Neuronal stem cell (in vitro differentiated cells): ENCODE measurements at regions not wholly inside any gene's neighbourhood (a gene's known extent, or its start where the extent isn't known, plus 50 kb on each side); places are given as distances from the start of the nearest gene placed in this dataset.

Experiments used
- DNase-seq: peaks from one replicate; pipeline ENCODE4 v3.0.0-alpha.2; 2013; ENCODE audit warnings: low spot score
- H2AFZ ChIP-seq: one replicate; pipeline ENCODE4 v1.6.1; 2013; ENCODE audit warnings: mild to moderate bottlenecking, low read length, inconsistent platforms
- H2AK5ac ChIP-seq: 2 replicates; pipeline ENCODE4 v1.6.1; 2013; ENCODE audit warnings: low read depth, mild to moderate bottlenecking, inconsistent platforms, low read length, moderate library complexity, mixed read lengths
- H2BK120ac ChIP-seq: 2 replicates; pipeline ENCODE4 v1.6.1; 2013; ENCODE audit warnings: low read depth, mild to moderate bottlenecking, inconsistent platforms, low read length, moderate library complexity, mixed read lengths
- H2BK12ac ChIP-seq: one replicate; pipeline ENCODE4 v1.6.1; 2013; ENCODE audit warnings: low read length, inconsistent platforms
- H2BK15ac ChIP-seq: 2 replicates; pipeline ENCODE4 v1.6.1; 2013; ENCODE audit warnings: mild to moderate bottlenecking, low read length, inconsistent platforms, mixed read lengths
- H2BK5ac ChIP-seq: one replicate; pipeline ENCODE4 v1.6.1; 2013; ENCODE audit warnings: inconsistent platforms, mild to moderate bottlenecking, low read length, moderate library complexity
- H3K14ac ChIP-seq: one replicate; pipeline ENCODE4 v1.6.1; 2013; ENCODE audit warnings: low read length, inconsistent platforms
- H3K18ac ChIP-seq: 2 replicates; pipeline ENCODE4 v1.6.1; 2013; ENCODE audit warnings: low read length, inconsistent platforms
- H3K23ac ChIP-seq: 2 replicates; pipeline ENCODE4 v1.6.1; 2013; ENCODE audit warnings: low read depth, mild to moderate bottlenecking, mixed read lengths, low read length, inconsistent platforms; ENCODE audit not compliant: poor library complexity
- H3K27ac ChIP-seq: replicated peaks from 3 replicates; pipeline ENCODE4 v1.5.1; 2013; ENCODE audit warnings: low read length, inconsistent platforms
- H3K27me3 ChIP-seq, 3 experiments: 2 replicates each; pipeline ENCODE4 v1.6.1; 2013; ENCODE audit warnings: low read length in 3 of 3, mild to moderate bottlenecking in 2 of 3, inconsistent platforms in 1 of 3, low read depth in 1 of 3, mixed read lengths in 1 of 3, moderate library complexity in 1 of 3; ENCODE audit not compliant: control insufficient read depth in 3 of 3, insufficient read depth in 3 of 3
- H3K36me3 ChIP-seq, 2 donors: replicated peaks in 1 of 2; 2 replicates each; pipeline ENCODE4 v1.6.1; 2013; ENCODE audit warnings: low read length in 2 of 2; ENCODE audit not compliant: control insufficient read depth in 2 of 2, insufficient read depth in 2 of 2
- H3K4ac ChIP-seq: 2 replicates; pipeline ENCODE4 v1.6.1; 2013; ENCODE audit warnings: inconsistent platforms, mild to moderate bottlenecking, low read length, moderate library complexity
- H3K4me1 ChIP-seq, 2 donors: 1 replicate in 1 of 2; 2 replicates in 1 of 2; pipeline ENCODE4 v1.6.1; 2013; ENCODE audit warnings: low read length in 2 of 2, low read depth in 1 of 2; ENCODE audit not compliant: control insufficient read depth in 2 of 2, insufficient read depth in 1 of 2
- H3K4me2 ChIP-seq: one replicate; pipeline ENCODE4 v1.6.1; 2013; ENCODE audit warnings: mild to moderate bottlenecking, low read length, inconsistent platforms; ENCODE audit not compliant: insufficient read depth, poor library complexity, severe bottlenecking
- H3K4me3 ChIP-seq, 2 donors: 2 replicates each; pipeline ENCODE4 v1.5.1; 2013; ENCODE audit warnings: low read length in 2 of 2, mild to moderate bottlenecking in 2 of 2, inconsistent platforms in 1 of 2, moderate library complexity in 1 of 2
- H3K79me1 ChIP-seq: one replicate; pipeline ENCODE4 v1.6.1; 2013; ENCODE audit warnings: low read depth, mild to moderate bottlenecking, inconsistent platforms, low read length, moderate library complexity
- H3K9ac ChIP-seq: one replicate; pipeline ENCODE4 v1.6.1; 2013; ENCODE audit warnings: mild to moderate bottlenecking, low read depth, low read length, inconsistent platforms; ENCODE audit not compliant: poor library complexity
- H3K9me3 ChIP-seq, 2 donors: replicated peaks in 1 of 2; 2 replicates each; pipeline versions ENCODE3 to v1.6.1; 2013; ENCODE audit warnings: low read length in 2 of 2, mild to moderate bottlenecking in 2 of 2, inconsistent platforms in 1 of 2, low read depth in 1 of 2, mixed read lengths in 1 of 2, moderate library complexity in 1 of 2; ENCODE audit not compliant: control insufficient read depth in 2 of 2, insufficient read depth in 1 of 2
- H4K8ac ChIP-seq: one replicate; pipeline ENCODE4 v1.6.1; 2013; ENCODE audit warnings: low read depth, mild to moderate bottlenecking, inconsistent platforms, low read length, moderate library complexity
- H4K91ac ChIP-seq: one replicate; pipeline ENCODE4 v1.6.1; 2013; ENCODE audit warnings: low read length, low read depth, mild to moderate bottlenecking, inconsistent platforms; ENCODE audit not compliant: poor library complexity
- WGBS, 2 donors: extraction: QIAGEN DNeasy Blood & Tissue Kit; methylation state at CpG; one replicate each; pipeline ENCODE4 v1.1.7; 2013; ENCODE audit warnings: missing lambda C conversion rate in 2 of 2, mixed read lengths in 1 of 2; ENCODE audit not compliant: insufficient read length in 2 of 2, insufficient replicate concordance in 1 of 2; ENCODE audit errors: extremely low coverage in 2 of 2; 5-methylcytosine and 5-hydroxymethylcytosine counted together

GRCh38 chr14:84859116-84859515 is 670.8 kb upstream of the FLRT2 start:
- H3K79me1 ChIP-seq: no peaks in the 10 kb centered on the region
- H4K91ac ChIP-seq: no peak overlapping the region
- no peak overlapping the region for H2BK12ac ChIP-seq
- H3K18ac ChIP-seq: no peak overlapping the region
- no peak overlapping the region for H2AFZ ChIP-seq
- H2BK120ac ChIP-seq: no peak overlapping the region
- no peaks in the 10 kb centered on the region for H3K36me3 ChIP-seq
- no peak overlapping the region for H2BK5ac ChIP-seq
- peaks cover 0 to 2% of the 10 kb centered on the region in 2 donors for H3K9me3 ChIP-seq
- no peak overlapping the region for H3K4me2 ChIP-seq
- no peak overlapping the region for H2BK15ac ChIP-seq
- no peak overlapping the region for H3K4me3 ChIP-seq
- no peak overlapping the region for H3K4ac ChIP-seq
- H4K8ac ChIP-seq: no peak overlapping the region
- H3K14ac ChIP-seq: no peak overlapping the region
- peaks cover 0 to 1% of the 10 kb centered on the region in 2 donors for H3K4me1 ChIP-seq
- H3K9ac ChIP-seq: no peak overlapping the region
- H2AK5ac ChIP-seq: no peak overlapping the region
- no peaks in the 10 kb centered on the region for H3K27me3 ChIP-seq
- no CpG with 5 or more reads among the region's 4 CpGs for WGBS, 2 donors
- no peak overlapping the region for H3K27ac ChIP-seq
- no peak overlapping the region for H3K23ac ChIP-seq
- no peak for DNase-seq

- Histone ChIP-seq H2AFZ (no peak overlapping the region), H3K4ac (no peak overlapping the region), H3K23ac (no peak overlapping the region), H3K36me3 (no peaks in the 10 kb centered on the region), H3K14ac (no peak overlapping the region), H2BK12ac (no peak overlapping the region), H4K91ac (no peak overlapping the region), H3K4me1 (peaks cover 0 to 3% of the 10 kb centered on the region in 2 donors), H3K27ac (no peak overlapping the region), H4K8ac (no peak overlapping the region), H2BK15ac (no peak overlapping the region), H2AK5ac (no peak overlapping the region), H3K27me3 (no peaks in the 10 kb centered on the region), H2BK5ac (no peak overlapping the region), H3K9me3 (peaks cover 0 to 2% of the 10 kb centered on the region in 2 donors), H3K4me2 (no peak overlapping the region), H3K4me3 (no peak overlapping the region), H3K18ac (no peak overlapping the region), H3K79me1 (no peaks in the 10 kb centered on the region), H3K9ac (no peak overlapping the region), H2BK120ac (no peak overlapping the region)
- no peak for DNase-seq
- WGBS, 2 donors: no CpG with 5 or more reads among the region's 2 CpGs
Observed at GRCh38 chr14:84864548-84865271, 665.2 kb upstream of the FLRT2 start.

GRCh38 chr14:84871734-84872133 is 658.2 kb upstream of the FLRT2 start:
- H3K9ac ChIP-seq: no peak overlapping the region
- no peak overlapping the region for H3K23ac ChIP-seq
- no peak overlapping the region for H3K14ac ChIP-seq
- H2BK5ac ChIP-seq: no peak overlapping the region
- H2BK120ac ChIP-seq: no peak overlapping the region
- no peak for DNase-seq
- no peak overlapping the region for H2AFZ ChIP-seq
- peaks cover 0 to 3% of the 10 kb centered on the region in 2 donors for H3K4me1 ChIP-seq
- no peak overlapping the region for H2AK5ac ChIP-seq
- no peak overlapping the region for H4K91ac ChIP-seq
- H3K9me3 ChIP-seq: no peaks in the 10 kb centered on the region
- H3K27ac ChIP-seq: no peak overlapping the region
- H3K36me3 ChIP-seq: no peaks in the 10 kb centered on the region
- H2BK15ac ChIP-seq: no peak overlapping the region
- no peak overlapping the region for H3K18ac ChIP-seq
- H3K27me3 ChIP-seq: no peaks in the 10 kb centered on the region
- no peak overlapping the region for H2BK12ac ChIP-seq
- no peak overlapping the region for H3K4ac ChIP-seq
- WGBS, 2 donors: 100% methylated on average over 1 of the region's 2 CpGs
- H3K4me2 ChIP-seq: no peak overlapping the region
- H3K4me3 ChIP-seq: no peak overlapping the region
- H3K79me1 ChIP-seq: no peaks in the 10 kb centered on the region
- no peak overlapping the region for H4K8ac ChIP-seq

GRCh38 chr14:84874436-84874835 is 655.5 kb upstream of the FLRT2 start:
- Histone ChIP-seq H3K4me2 (no peak overlapping the region), H2BK5ac (no peak overlapping the region), H2BK15ac (no peak overlapping the region), H3K4me3 (no peak overlapping the region), H4K91ac (no peak overlapping the region), H2AFZ (no peak overlapping the region), H3K79me1 (no peaks in the 10 kb centered on the region), H3K4ac (no peak overlapping the region), H3K36me3 (no peaks in the 10 kb centered on the region), H2BK12ac (no peak overlapping the region), H3K14ac (no peak overlapping the region), H3K27me3 (no peaks in the 10 kb centered on the region), H2BK120ac (no peak overlapping the region), H3K4me1 (peaks cover 0 to 3% of the 10 kb centered on the region in 2 donors), H3K18ac (no peak overlapping the region), H3K9ac (no peak overlapping the region), H3K27ac (no peak overlapping the region), H4K8ac (no peak overlapping the region), H2AK5ac (no peak overlapping the region), H3K23ac (no peak overlapping the region), H3K9me3 (no peaks in the 10 kb centered on the region)
- WGBS, 2 donors: no CpG with 5 or more reads among the region's 2 CpGs
- DNase-seq: no peak
